ENCODE measurements at regions not wholly inside any gene's neighbourhood (a gene's known extent, or its start where the extent isn't known, plus 50 kb on each side); places are given as distances from the start of the nearest gene placed in this dataset.

GRCh38 chr2:52717836-52718235 lies 1049.8 kb upstream of the CHAC2 start:
- DNase-seq (ENCODE audit: low read depth, low spot score) (no peak), FAIRE-seq (no peak)
- Histone ChIP-seq H3K27ac (ENCODE audit: control insufficient read depth, insufficient read depth, low read length) (no peak overlapping the region), H3K4me3 (ENCODE audit: control insufficient read depth in 2 of 3, extremely low read depth in 1 of 3, insufficient read depth in 2 of 3, low read depth in 1 of 3, low read length in 3 of 3) (no peak overlapping the region), H4K20me1 (ENCODE audit: control insufficient read depth, extremely low read depth, insufficient read depth, low read length) (no peaks in the 10 kb centered on the region), H3K79me2 (ENCODE audit: control insufficient read depth, insufficient read depth, low read length) (no peaks in the 10 kb centered on the region), H3K9me3 (ENCODE audit: control insufficient read depth, low read depth, low read length) (no peaks in the 10 kb centered on the region), H3K9ac (ENCODE audit: control insufficient read depth, extremely low read depth, insufficient read depth, low read length) (no peak overlapping the region), H3K9me1 (ENCODE audit: control insufficient read depth, extremely low read depth, insufficient read depth, low read length) (no peaks in the 10 kb centered on the region), H3K27me3 (ENCODE audit: control insufficient read depth, extremely low read depth, insufficient read depth, low read length) (no peaks in the 10 kb centered on the region), H2AFZ (ENCODE audit: control insufficient read depth, low read length) (no peak overlapping the region), H3K4me1 (ENCODE audit: control insufficient read depth, extremely low read depth, insufficient read depth, low read length) (no peaks in the 10 kb centered on the region), H3K36me3 (ENCODE audit: control insufficient read depth in 2 of 2, extremely low read depth in 1 of 2, insufficient read depth in 2 of 2, low read length in 2 of 2) (no peaks in the 10 kb centered on the region), H3K4me2 (ENCODE audit: control insufficient read depth, extremely low read depth, insufficient read depth, low read depth, low read length) (no peak overlapping the region)
- dilution Hi-C loops (cut with MboI; ENCODE audit: extremely low pct_ligation_motif_present, low sequenced_read_pairs), result no loop called here
- no peak for TF ChIP-seq EZH2 (IDR thresholded peaks at IDR 0.05; ENCODE audit: low read length)
- TF ChIP-seq, protein P1, sequence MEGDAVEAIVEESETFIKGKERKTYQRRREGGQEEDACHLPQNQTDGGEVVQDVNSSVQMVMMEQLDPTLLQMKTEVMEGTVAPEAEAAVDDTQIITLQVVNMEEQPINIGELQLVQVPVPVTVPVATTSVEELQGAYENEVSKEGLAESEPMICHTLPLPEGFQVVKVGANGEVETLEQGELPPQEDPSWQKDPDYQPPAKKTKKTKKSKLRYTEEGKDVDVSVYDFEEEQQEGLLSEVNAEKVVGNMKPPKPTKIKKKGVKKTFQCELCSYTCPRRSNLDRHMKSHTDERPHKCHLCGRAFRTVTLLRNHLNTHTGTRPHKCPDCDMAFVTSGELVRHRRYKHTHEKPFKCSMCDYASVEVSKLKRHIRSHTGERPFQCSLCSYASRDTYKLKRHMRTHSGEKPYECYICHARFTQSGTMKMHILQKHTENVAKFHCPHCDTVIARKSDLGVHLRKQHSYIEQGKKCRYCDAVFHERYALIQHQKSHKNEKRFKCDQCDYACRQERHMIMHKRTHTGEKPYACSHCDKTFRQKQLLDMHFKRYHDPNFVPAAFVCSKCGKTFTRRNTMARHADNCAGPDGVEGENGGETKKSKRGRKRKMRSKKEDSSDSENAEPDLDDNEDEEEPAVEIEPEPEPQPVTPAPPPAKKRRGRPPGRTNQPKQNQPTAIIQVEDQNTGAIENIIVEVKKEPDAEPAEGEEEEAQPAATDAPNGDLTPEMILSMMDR (optimal IDR thresholded peaks at IDR 0.05 in 1 of 3, IDR thresholded peaks at IDR 0.05 in 1 of 3, conservative IDR thresholded peaks at IDR 0.05 in 1 of 3; ENCODE audit: extremely low read depth in 1 of 3, insufficient read depth in 2 of 3, low read length in 3 of 3), result no peak

- dilution Hi-C loops (cut with MboI; ENCODE audit: extremely low pct_ligation_motif_present, low sequenced_read_pairs), result no loop called here
- no peaks in the 10 kb centered on the region for H3K4me1 ChIP-seq (ENCODE audit: control insufficient read depth, extremely low read depth, insufficient read depth, low read length)
- no peak for FAIRE-seq
Observed at GRCh38 chr2:52710810-52711618, 1056.6 kb upstream of the CHAC2 start.

More at GRCh38 chr2:52710810-52711618, 1056.6 kb upstream of the CHAC2 start:
- TF ChIP-seq EZH2 (IDR thresholded peaks at IDR 0.05; ENCODE audit: low read length), result no peak
- TF ChIP-seq, protein P1 (optimal IDR thresholded peaks at IDR 0.05 in 1 of 3, IDR thresholded peaks at IDR 0.05 in 1 of 3, conservative IDR thresholded peaks at IDR 0.05 in 1 of 3; ENCODE audit: extremely low read depth in 1 of 3, insufficient read depth in 2 of 3, low read length in 3 of 3), result no peak
- no peak overlapping the region for H3K4me2 ChIP-seq (ENCODE audit: control insufficient read depth, extremely low read depth, insufficient read depth, low read depth, low read length)
- H3K36me3 ChIP-seq (ENCODE audit: control insufficient read depth in 2 of 2, extremely low read depth in 1 of 2, insufficient read depth in 2 of 2, low read length in 2 of 2), result no peaks in the 10 kb centered on the region
- no peaks in the 10 kb centered on the region for H3K9me3 ChIP-seq (ENCODE audit: control insufficient read depth, low read depth, low read length)
- H3K4me3 ChIP-seq (ENCODE audit: control insufficient read depth in 2 of 3, extremely low read depth in 1 of 3, insufficient read depth in 2 of 3, low read depth in 1 of 3, low read length in 3 of 3), result no peak overlapping the region
- no peak overlapping the region for H3K27ac ChIP-seq (ENCODE audit: control insufficient read depth, insufficient read depth, low read length)
- no peaks in the 10 kb centered on the region for H3K9me1 ChIP-seq (ENCODE audit: control insufficient read depth, extremely low read depth, insufficient read depth, low read length)
- H3K27me3 ChIP-seq (ENCODE audit: control insufficient read depth, extremely low read depth, insufficient read depth, low read length), result no peaks in the 10 kb centered on the region
- H2AFZ ChIP-seq (ENCODE audit: control insufficient read depth, low read length), result no peak overlapping the region
- H4K20me1 ChIP-seq (ENCODE audit: control insufficient read depth, extremely low read depth, insufficient read depth, low read length), result no peaks in the 10 kb centered on the region
- no peak for DNase-seq (ENCODE audit: low read depth, low spot score)
- no peak overlapping the region for H3K9ac ChIP-seq (ENCODE audit: control insufficient read depth, extremely low read depth, insufficient read depth, low read length)
- no peaks in the 10 kb centered on the region for H3K79me2 ChIP-seq (ENCODE audit: control insufficient read depth, insufficient read depth, low read length)
